Mesenchymal stem cell (in vitro differentiated cells and primary cell): ENCODE measurements at regions not wholly inside any gene's neighbourhood (a gene's known extent, or its start where the extent isn't known, plus 50 kb on each side); places are given as distances from the start of the nearest gene placed in this dataset.

ENCODE experiments used
- DNase-seq: peaks from one replicate; pipeline ENCODE4 v3.0.0-alpha.2; 2013
- H2AFZ ChIP-seq: one replicate; pipeline ENCODE4 v1.6.1; 2013; ENCODE audit warnings: low read depth, mild to moderate bottlenecking, control low read depth, inconsistent platforms, low read length, moderate library complexity
- H2AK5ac ChIP-seq: 2 replicates; pipeline ENCODE4 v1.6.1; 2013; ENCODE audit warnings: low read length, moderate library complexity, mild to moderate bottlenecking, inconsistent platforms; ENCODE audit not compliant: severe bottlenecking
- H2BK120ac ChIP-seq: one replicate; pipeline ENCODE4 v1.6.1; 2013; ENCODE audit warnings: low read depth, mild to moderate bottlenecking, inconsistent platforms, low read length, moderate library complexity
- H2BK12ac ChIP-seq, 2 experiments: one replicate each; pipeline ENCODE4 v1.6.1; 2013; ENCODE audit warnings: inconsistent platforms in 2 of 2, low read length in 2 of 2, mild to moderate bottlenecking in 2 of 2, moderate library complexity in 2 of 2, control low read depth in 1 of 2
- H2BK15ac ChIP-seq: one replicate; pipeline ENCODE4 v1.6.1; 2013; ENCODE audit warnings: mild to moderate bottlenecking, low read depth, inconsistent platforms; ENCODE audit not compliant: poor library complexity, severe bottlenecking
- H2BK5ac ChIP-seq: 2 replicates; pipeline ENCODE4 v1.6.1; 2013; ENCODE audit warnings: low read depth, mild to moderate bottlenecking, low read length, control low read depth, inconsistent platforms; ENCODE audit not compliant: poor library complexity, severe bottlenecking
- H3K14ac ChIP-seq, 2 experiments: one replicate each; pipeline ENCODE4 v1.6.1; 2013; ENCODE audit warnings: inconsistent platforms in 2 of 2, low read length in 2 of 2, control low read depth in 1 of 2, mild to moderate bottlenecking in 1 of 2, moderate library complexity in 1 of 2
- H3K18ac ChIP-seq, 2 experiments: one replicate each; pipeline ENCODE4 v1.6.1; 2013; ENCODE audit warnings: inconsistent platforms in 2 of 2, low read length in 2 of 2, control low read depth in 1 of 2, low read depth in 1 of 2, mild to moderate bottlenecking in 1 of 2
- H3K23ac ChIP-seq, 2 experiments: one replicate each; pipeline ENCODE4 v1.6.1; 2013; ENCODE audit warnings: inconsistent platforms in 2 of 2, low read length in 2 of 2, mild to moderate bottlenecking in 2 of 2, moderate library complexity in 2 of 2, control low read depth in 1 of 2
- H3K27ac ChIP-seq: 2 replicates; pipeline ENCODE4 v1.5.1; 2013; ENCODE audit warnings: mild to moderate bottlenecking, moderate library complexity, low read length, control low read depth, inconsistent platforms; ENCODE audit not compliant: poor library complexity, severe bottlenecking
- H3K27me3 ChIP-seq, 2 experiments: 2 replicates each; pipeline versions ENCODE4 v1.6.1 to v1.7.0; 2013; ENCODE audit warnings: low read length in 2 of 2, mild to moderate bottlenecking in 2 of 2, moderate library complexity in 2 of 2, control low read depth in 1 of 2, inconsistent platforms in 1 of 2; ENCODE audit not compliant: control insufficient read depth in 1 of 2, insufficient read depth in 1 of 2
- H3K36me3 ChIP-seq, 2 experiments: 2 replicates each; pipeline versions ENCODE4 v1.6.1 to v1.7.0; 2013; ENCODE audit warnings: low read length in 2 of 2, control low read depth in 1 of 2, inconsistent platforms in 1 of 2, low read depth in 1 of 2, mild to moderate bottlenecking in 1 of 2; ENCODE audit not compliant: insufficient read depth in 2 of 2, control insufficient read depth in 1 of 2
- H3K4ac ChIP-seq, 2 experiments: one replicate each; pipeline ENCODE4 v1.6.1; 2013; ENCODE audit warnings: inconsistent platforms in 2 of 2, low read length in 2 of 2, mild to moderate bottlenecking in 2 of 2, moderate library complexity in 2 of 2, control low read depth in 1 of 2, low read depth in 1 of 2
- H3K4me1 ChIP-seq: 2 replicates; pipeline ENCODE4 v1.6.1; 2013; ENCODE audit warnings: low read depth, low read length, control low read depth; ENCODE audit not compliant: control insufficient read depth, insufficient read depth
- H3K4me2 ChIP-seq: 2 replicates; pipeline ENCODE4 v1.6.1; 2013; ENCODE audit warnings: low read length, mild to moderate bottlenecking, inconsistent platforms; ENCODE audit not compliant: poor library complexity, severe bottlenecking
- H3K4me3 ChIP-seq, 2 experiments: 2 replicates each; pipeline versions ENCODE4 v1.5.1 to v1.7.0; 2013; ENCODE audit warnings: low read length in 2 of 2, mild to moderate bottlenecking in 2 of 2, control low read depth in 1 of 2, low read depth in 1 of 2; ENCODE audit not compliant: insufficient read depth in 1 of 2
- H3K79me1 ChIP-seq: replicated peaks from 2 replicates; pipeline ENCODE4 v1.6.1; 2013; ENCODE audit warnings: mild to moderate bottlenecking, control low read depth, low read length, inconsistent platforms; ENCODE audit not compliant: poor library complexity, severe bottlenecking
- H3K9ac ChIP-seq: 2 replicates; pipeline ENCODE4 v1.7.0; 2013; ENCODE audit warnings: mild to moderate bottlenecking, low read length, moderate library complexity
- H3K9me3 ChIP-seq: 2 replicates; pipeline ENCODE4 v1.7.0; 2013; ENCODE audit warnings: mild to moderate bottlenecking, low read length; ENCODE audit not compliant: control insufficient read depth
- H4K8ac ChIP-seq: one replicate; pipeline ENCODE4 v1.6.1; 2013; ENCODE audit warnings: inconsistent platforms, mild to moderate bottlenecking, low read length, moderate library complexity
- H4K91ac ChIP-seq: one replicate; pipeline ENCODE4 v1.6.1; 2013; ENCODE audit warnings: mild to moderate bottlenecking, low read length, inconsistent platforms
- WGBS: methylation state at CpG from one replicate; pipeline ENCODE4 v1.1.7; 2013; ENCODE audit warnings: mixed read lengths; 5-methylcytosine and 5-hydroxymethylcytosine counted together

DNA sequence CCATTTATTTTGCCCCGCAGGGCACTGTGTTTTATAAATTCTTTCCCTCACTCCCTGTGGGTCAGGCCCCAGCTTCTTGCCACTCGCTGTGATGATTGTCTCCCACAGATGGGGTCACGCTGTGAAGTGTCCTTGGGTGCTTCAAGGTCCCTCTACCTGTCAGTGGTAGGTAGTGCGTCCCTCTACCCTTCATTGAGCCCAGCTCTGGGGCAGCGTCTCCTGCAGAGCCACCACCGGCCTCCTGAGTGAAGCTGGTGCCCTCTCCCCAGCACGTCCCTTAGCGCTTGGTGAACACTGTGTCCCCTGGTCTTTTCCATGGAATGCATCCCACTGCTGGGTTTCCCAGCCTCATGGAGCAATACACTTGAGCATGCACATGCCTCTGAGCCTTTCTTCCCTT, 108.2 kb downstream of the NRN1 start:
- no peak overlapping the region for H3K27ac ChIP-seq
- H3K4me3 ChIP-seq, result no peak overlapping the region
- no peaks in the 10 kb centered on the region for H3K36me3 ChIP-seq
- H3K4me2 ChIP-seq, result no peak overlapping the region
- WGBS, result 73% methylated on average over 7 of the region's 8 CpGs
- no peak overlapping the region for H2BK15ac ChIP-seq
- no peaks in the 10 kb centered on the region for H3K9me3 ChIP-seq
- no peak overlapping the region for H3K23ac ChIP-seq
- H2AK5ac ChIP-seq, result no peak overlapping the region
- no peak overlapping the region for H4K8ac ChIP-seq
- no peak overlapping the region for H3K14ac ChIP-seq
- no peaks in the 10 kb centered on the region for H3K79me1 ChIP-seq
- no peak overlapping the region for H2BK5ac ChIP-seq
- H3K4ac ChIP-seq, result no peak overlapping the region
- no peak overlapping the region for H3K18ac ChIP-seq
- H3K4me1 ChIP-seq, result no peaks in the 10 kb centered on the region
- no peak overlapping the region for H3K9ac ChIP-seq
- no peak overlapping the region for H2BK12ac ChIP-seq
- no peak for DNase-seq
- H2AFZ ChIP-seq, result no peak overlapping the region
- H2BK120ac ChIP-seq, result no peak overlapping the region
- H3K27me3 ChIP-seq, result peaks cover 0 to 3% of the 10 kb centered on the region in 2 experiments
- no peak overlapping the region for H4K91ac ChIP-seq

DNA sequence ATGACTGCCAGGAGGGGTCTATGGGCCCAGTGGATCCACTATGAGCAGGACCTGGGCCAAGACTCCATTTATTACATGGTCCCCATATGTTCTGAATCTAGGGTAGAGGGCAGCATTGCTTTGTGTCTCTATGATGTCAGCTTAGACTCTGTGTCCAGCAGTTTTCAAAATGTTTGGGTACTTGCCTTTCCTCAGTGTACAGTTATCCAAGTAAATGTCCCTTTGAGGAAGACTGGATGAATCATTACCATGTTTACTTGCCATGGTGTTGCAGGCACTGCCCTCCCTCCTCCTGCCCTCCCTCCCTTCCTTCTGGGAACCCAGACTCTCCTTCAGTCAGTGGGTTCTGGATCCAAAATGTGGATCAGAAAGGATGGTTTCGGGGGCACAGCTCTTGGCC, 108.6 kb downstream of the NRN1 start:
- Histone ChIP-seq H2BK12ac (no peak overlapping the region), H3K79me1 (no peaks in the 10 kb centered on the region), H3K36me3 (no peaks in the 10 kb centered on the region), H3K27me3 (peaks cover 0 to 3% of the 10 kb centered on the region in 2 experiments), H3K4ac (no peak overlapping the region), H3K4me3 (no peak overlapping the region), H3K27ac (no peak overlapping the region), H2BK15ac (no peak overlapping the region), H2BK5ac (no peak overlapping the region), H3K23ac (no peak overlapping the region), H2AFZ (no peak overlapping the region), H3K9me3 (no peaks in the 10 kb centered on the region), H2BK120ac (no peak overlapping the region), H4K91ac (no peak overlapping the region), H3K4me2 (no peak overlapping the region), H4K8ac (no peak overlapping the region), H3K18ac (no peak overlapping the region), H3K4me1 (no peaks in the 10 kb centered on the region), H2AK5ac (no peak overlapping the region), H3K9ac (no peak overlapping the region), H3K14ac (no peak overlapping the region)
- WGBS, result no CpG with 5 or more reads among the region's 1 CpG
- DNase-seq, result no peak

DNA sequence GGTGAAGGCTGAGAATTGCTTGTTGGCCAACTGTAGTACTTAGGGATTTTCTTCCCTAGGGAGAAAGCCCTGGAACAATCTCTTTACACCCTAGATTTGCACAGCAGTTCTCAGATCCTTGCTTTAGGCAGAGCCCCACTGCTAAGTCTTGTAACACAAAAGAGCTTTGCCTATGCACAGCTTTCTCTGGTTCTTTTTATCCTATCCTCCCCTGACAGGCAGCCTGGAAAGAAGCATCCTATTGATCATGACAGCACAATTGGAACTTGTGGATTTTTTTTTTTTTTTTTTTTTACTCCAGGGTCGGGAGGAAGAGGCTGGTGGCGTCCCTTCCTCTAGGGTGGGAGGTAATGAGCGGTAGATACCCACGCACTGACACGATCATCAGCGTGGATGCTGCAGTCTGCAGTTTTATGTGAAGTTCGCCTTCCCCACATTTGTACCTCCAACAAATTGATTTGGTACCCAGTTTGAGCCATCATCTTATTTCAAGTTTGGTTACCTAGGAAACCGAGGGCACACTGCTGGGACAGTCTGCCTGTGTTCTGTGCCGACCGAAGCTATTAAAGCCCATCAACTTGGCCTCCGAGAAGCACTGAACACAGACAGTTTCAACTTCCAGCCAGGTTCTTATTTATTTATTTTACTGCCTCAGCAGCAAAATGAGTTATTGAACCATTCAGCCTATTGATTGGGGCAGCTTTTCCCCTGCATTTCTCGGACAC, 110.1 kb downstream of the NRN1 start:
- Histone ChIP-seq H3K27ac (no peak overlapping the region), H3K18ac (no peak overlapping the region), H2AK5ac (no peak overlapping the region), H2BK120ac (no peak overlapping the region), H3K23ac (no peak overlapping the region), H3K4me3 (no peak overlapping the region), H2BK15ac (no peak overlapping the region), H3K79me1 (no peaks in the 10 kb centered on the region), H3K27me3 (peaks cover 0 to 3% of the 10 kb centered on the region in 2 experiments), H3K9me3 (no peaks in the 10 kb centered on the region), H3K36me3 (no peaks in the 10 kb centered on the region), H4K8ac (no peak overlapping the region), H3K4me1 (peaks cover 1% of the 10 kb centered on the region), H3K4me2 (no peak overlapping the region), H3K14ac (no peak overlapping the region), H3K9ac (no peak overlapping the region), H2AFZ (no peak overlapping the region), H2BK5ac (no peak overlapping the region), H2BK12ac (no peak overlapping the region), H3K4ac (no peak overlapping the region), H4K91ac (no peak overlapping the region)
- 71% methylated on average over 12 of the region's 12 CpGs for WGBS
- no peak for DNase-seq

DNA sequence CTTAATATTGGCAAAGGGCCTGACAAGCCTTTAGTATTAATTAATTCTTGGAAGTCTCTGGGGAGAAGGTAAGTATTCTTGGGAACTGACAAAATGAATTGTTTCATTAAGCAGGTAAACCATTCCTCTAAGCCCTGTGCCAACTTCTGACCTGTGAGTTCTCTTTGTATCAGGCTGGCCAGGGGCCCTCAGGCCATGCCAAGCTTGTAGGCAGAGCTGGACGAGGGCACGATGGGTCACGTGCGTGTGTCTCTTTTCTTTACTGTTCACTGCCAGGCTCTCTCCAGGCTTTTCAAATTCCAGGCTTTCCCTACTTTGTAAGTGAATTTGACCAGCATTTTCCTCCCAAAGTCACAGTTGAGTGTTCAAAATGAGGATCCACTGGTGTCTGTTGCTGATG, 112.4 kb downstream of the NRN1 start:
- Histone ChIP-seq H2BK120ac (no peak overlapping the region), H2AFZ (no peak overlapping the region), H3K36me3 (no peaks in the 10 kb centered on the region), H2BK12ac (no peak overlapping the region), H3K79me1 (no peaks in the 10 kb centered on the region), H2BK15ac (no peak overlapping the region), H3K23ac (no peak overlapping the region), H3K4me1 (peaks cover 1% of the 10 kb centered on the region), H3K4me2 (no peak overlapping the region), H3K27ac (no peak overlapping the region), H2BK5ac (no peak overlapping the region), H2AK5ac (no peak overlapping the region), H3K9me3 (no peaks in the 10 kb centered on the region), H3K27me3 (peaks cover 0 to 3% of the 10 kb centered on the region in 2 experiments), H4K91ac (no peak overlapping the region), H3K18ac (no peak overlapping the region), H3K9ac (no peak overlapping the region), H3K14ac (no peak overlapping the region), H3K4ac (no peak overlapping the region), H4K8ac (no peak overlapping the region), H3K4me3 (no peak overlapping the region)
- WGBS, result 94% methylated on average over 3 of the region's 4 CpGs
- DNase-seq, result no peak
